ENCODE measurements at regions not wholly inside any gene's neighbourhood (a gene's known extent, or its start where the extent isn't known, plus 50 kb on each side); places are given as distances from the start of the nearest gene placed in this dataset.

- 82% methylated on average over 9 of the region's 9 CpGs for WGBS
- TF ChIP-seq YY1 (IDR thresholded peaks at IDR 0.05) (no peak), REST (IDR thresholded peaks at IDR 0.05) (no peak), EGR1 (IDR thresholded peaks at IDR 0.05; ENCODE audit: low read depth in 2 of 2) (no peak), ATF3 (IDR thresholded peaks at IDR 0.05) (no peak), CTCF (IDR thresholded peaks at IDR 0.05; ENCODE audit: low read depth, low read length, missing input control) (no peak), HNF4A (conservative IDR thresholded peaks at IDR 0.05) (no peak), FOXA1 (IDR thresholded peaks at IDR 0.05) (no peak), GABPA (IDR thresholded peaks at IDR 0.05 in 1 of 2, conservative IDR thresholded peaks at IDR 0.05 in 1 of 2) (no peak), NR2F2 (IDR thresholded peaks at IDR 0.05) (no peak), JUND (IDR thresholded peaks at IDR 0.05) (no peak), RXRA (IDR thresholded peaks at IDR 0.05) (no peak), RAD21 (IDR thresholded peaks at IDR 0.05) (no peak), ZBTB33 (IDR thresholded peaks at IDR 0.05) (no peak), TAF1 (conservative IDR thresholded peaks at IDR 0.05) (no peak), SP1 (IDR thresholded peaks at IDR 0.05) (no peak), FOXA2 (IDR thresholded peaks at IDR 0.05) (no peak), HNF4G (IDR thresholded peaks at IDR 0.05) (no peak), MAX (IDR thresholded peaks at IDR 0.05) (no peak)
Observed at GRCh38 chr7:101686030-101686429, 56.9 kb upstream of the MYL10 start.

More at GRCh38 chr7:101686030-101686429, 56.9 kb upstream of the MYL10 start:
- Histone ChIP-seq H3K9ac (ENCODE audit: low read depth in 1 of 2, low read length in 2 of 2) (no peak overlapping the region), H3K9me3 (ENCODE audit: control insufficient read depth in 4 of 4, low read length in 3 of 4) (no peaks in the 10 kb centered on the region), H3K4me3 (ENCODE audit: low read depth in 1 of 3, low read length in 3 of 3) (no peak overlapping the region), H3K4me1 (ENCODE audit: control insufficient read depth in 4 of 4, insufficient read depth in 4 of 4, low read length in 3 of 4) (peaks cover 0 to 13% (median 4%) of the 10 kb centered on the region in 4 donors), H3K27ac (ENCODE audit: low read depth in 1 of 2, low read length in 2 of 2) (no peak overlapping the region), H3K27me3 (ENCODE audit: control insufficient read depth in 4 of 4, insufficient read depth in 4 of 4, low read length in 3 of 4) (no peaks in the 10 kb centered on the region), H3K36me3 (ENCODE audit: control insufficient read depth in 4 of 4, insufficient read depth in 3 of 4, low read depth in 1 of 4, low read length in 3 of 4) (no peaks in the 10 kb centered on the region)
- DNase-seq (ENCODE audit: low spot score): no peak

Measured in liver (tissue), 8 donors.